Duodenal mucosa (tissue), 2 donors: ENCODE measurements at regions not wholly inside any gene's neighbourhood (a gene's known extent, or its start where the extent isn't known, plus 50 kb on each side); places are given as distances from the start of the nearest gene placed in this dataset.
"Not testable (repeated sequence)": the region's sequence is repeated elsewhere in the genome, so short reads cannot be mapped to it uniquely, and the experiment has no call there.

Source experiments
- H3K27ac ChIP-seq: one replicate; pipeline ENCODE4 v1.7.0; 2013; ENCODE audit warnings: low read depth, low read length
- H3K27me3 ChIP-seq, 2 donors: one replicate each; pipeline ENCODE4 v1.7.0; 2013; ENCODE audit warnings: low read length in 2 of 2, control low read depth in 1 of 2; ENCODE audit not compliant: insufficient read depth in 2 of 2, control insufficient read depth in 1 of 2
- H3K36me3 ChIP-seq, 2 donors: one replicate each; pipeline ENCODE4 v1.7.0; 2013; ENCODE audit warnings: low read length in 2 of 2, control low read depth in 1 of 2; ENCODE audit not compliant: insufficient read depth in 2 of 2, control insufficient read depth in 1 of 2
- H3K4me1 ChIP-seq, 2 donors: one replicate each; pipeline ENCODE4 v1.7.0; 2013; ENCODE audit warnings: low read length in 2 of 2, control low read depth in 1 of 2; ENCODE audit not compliant: insufficient read depth in 2 of 2, control insufficient read depth in 1 of 2
- H3K4me3 ChIP-seq, 2 donors: one replicate each; pipeline ENCODE4 v1.7.0; 2013; ENCODE audit warnings: low read length in 2 of 2, low read depth in 1 of 2
- H3K9ac ChIP-seq, 2 donors: one replicate each; pipeline ENCODE4 v1.7.0; 2013; ENCODE audit warnings: low read length in 2 of 2, low read depth in 1 of 2
- H3K9me3 ChIP-seq, 2 donors: one replicate each; pipeline ENCODE4 v1.7.0; 2013; ENCODE audit warnings: low read length in 2 of 2, control low read depth in 1 of 2; ENCODE audit not compliant: control insufficient read depth in 1 of 2

DNA sequence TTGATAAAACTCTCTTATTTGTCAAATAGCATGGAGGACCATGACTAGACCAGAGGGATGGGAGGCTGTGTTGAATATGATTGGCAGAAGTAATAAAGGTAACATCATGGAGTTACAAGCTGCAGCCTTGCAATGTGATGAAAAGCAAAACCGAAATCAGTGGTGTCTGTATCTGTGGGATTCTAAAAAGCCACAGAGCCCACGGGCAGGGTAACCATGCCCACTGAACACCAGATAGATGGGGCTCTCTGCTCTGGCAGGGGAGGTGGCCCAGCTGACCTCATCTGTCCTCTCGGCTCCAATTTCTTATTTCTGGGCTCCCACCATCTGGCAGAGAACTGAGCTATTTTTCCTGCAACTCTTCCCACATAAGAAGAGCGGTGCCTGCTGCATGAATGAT, 1072.2 kb downstream of the GATA3 start:
- Histone ChIP-seq H3K4me3 (no peak overlapping the region), H3K9me3 (peaks cover 0 to 1% of the 10 kb centered on the region in 2 donors), H3K27ac (no peak overlapping the region), H3K36me3 (no peaks in the 10 kb centered on the region), H3K27me3 (no peaks in the 10 kb centered on the region), H3K4me1 (no peaks in the 10 kb centered on the region), H3K9ac (no peak overlapping the region)

- Histone ChIP-seq H3K4me3 (no peak overlapping the region), H3K9ac (no peak overlapping the region), H3K27me3 (no peaks in the 10 kb centered on the region), H3K27ac (no peak overlapping the region), H3K4me1 (no peaks in the 10 kb centered on the region), H3K36me3 (no peaks in the 10 kb centered on the region), H3K9me3 (no peaks in the 10 kb centered on the region)
Observed at GRCh38 chr10:9137368-9137767, 1082.9 kb downstream of the GATA3 start.

DNA sequence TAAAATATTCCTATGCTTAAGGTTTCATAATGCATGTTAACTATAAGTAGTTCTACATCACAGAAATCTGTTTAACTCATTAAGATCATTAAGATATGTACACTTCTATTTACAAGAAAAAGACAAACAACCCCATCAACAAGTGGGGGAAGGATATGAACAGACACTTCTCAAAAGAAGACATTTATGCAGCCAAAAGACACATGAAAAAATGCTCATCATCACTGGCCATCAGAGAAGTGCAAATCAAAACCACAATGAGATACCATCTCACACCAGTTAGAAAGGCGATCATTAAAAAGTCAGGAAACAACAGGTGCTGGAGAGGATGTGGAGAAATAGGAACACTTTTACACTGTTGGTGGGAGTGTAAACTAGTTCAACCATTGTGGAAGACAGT, 1084.3 kb downstream of the GATA3 start:
- not testable (repeated sequence) for H3K4me3 ChIP-seq, H3K27me3 ChIP-seq

GRCh38 chr10:9140373-9140772, 1085.9 kb downstream of the GATA3 start:
- Histone ChIP-seq H3K4me3 (no peak overlapping the region), H3K9me3 (no peaks in the 10 kb centered on the region), H3K9ac (no peak overlapping the region), H3K27me3 (no peaks in the 10 kb centered on the region), H3K36me3 (no peaks in the 10 kb centered on the region), H3K27ac (no peak overlapping the region), H3K4me1 (no peaks in the 10 kb centered on the region)

More for the DNA sequence above, 1084.3 kb downstream of the GATA3 start:
- not testable (repeated sequence) for H3K36me3 ChIP-seq, H3K9ac ChIP-seq, H3K4me1 ChIP-seq, H3K9me3 ChIP-seq, H3K27ac ChIP-seq

GRCh38 chr10:9147475-9147874, 1093.0 kb downstream of the GATA3 start:
- Histone ChIP-seq H3K27ac (no peak overlapping the region), H3K27me3 (no peaks in the 10 kb centered on the region), H3K4me3 (no peak overlapping the region), H3K4me1 (no peaks in the 10 kb centered on the region), H3K36me3 (no peaks in the 10 kb centered on the region), H3K9ac (no peak overlapping the region), H3K9me3 (no peaks in the 10 kb centered on the region)

DNA sequence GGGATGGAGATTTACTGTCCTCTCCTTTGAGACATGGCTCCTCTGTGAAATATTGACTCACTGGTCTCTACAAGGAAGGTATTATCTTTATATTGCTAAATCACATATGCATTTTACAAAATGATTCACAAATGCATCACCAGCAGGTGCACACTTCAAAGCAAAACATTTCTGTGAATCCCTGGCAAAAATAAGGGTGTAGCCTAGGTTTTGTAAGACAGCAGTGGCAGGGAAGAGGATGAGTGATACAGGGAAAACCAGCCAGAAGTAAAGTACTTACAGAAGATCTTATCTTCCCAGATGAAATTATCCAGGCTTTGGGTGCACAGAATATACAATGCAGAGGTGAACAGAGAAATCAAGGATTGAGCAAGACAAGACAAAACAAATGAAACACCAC, 1094.6 kb downstream of the GATA3 start:
- H3K4me1 ChIP-seq = no peaks in the 10 kb centered on the region
- H3K9ac ChIP-seq = no peak overlapping the region
- H3K27ac ChIP-seq = no peak overlapping the region
- H3K9me3 ChIP-seq = no peaks in the 10 kb centered on the region
- no peaks in the 10 kb centered on the region for H3K36me3 ChIP-seq
- no peaks in the 10 kb centered on the region for H3K27me3 ChIP-seq
- no peak overlapping the region for H3K4me3 ChIP-seq

DNA sequence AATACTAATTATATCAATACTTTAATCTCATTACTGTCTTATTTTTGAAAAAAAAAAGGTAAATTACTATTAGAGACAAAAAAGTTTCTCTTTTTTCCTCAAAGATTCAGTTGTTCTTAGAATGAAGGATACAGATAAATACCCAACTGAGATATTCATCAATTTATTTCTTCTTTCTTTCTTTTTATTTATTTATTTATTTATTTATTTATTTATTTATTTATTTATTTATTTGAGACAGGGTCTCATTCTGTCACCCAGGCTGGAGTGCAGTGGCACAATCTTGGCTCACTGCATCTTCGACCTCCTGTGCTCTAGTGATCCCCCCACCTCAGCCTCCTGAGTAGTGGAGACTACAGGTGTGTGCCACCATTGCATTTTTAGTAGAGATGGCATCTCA, 1098.6 kb downstream of the GATA3 start:
- not testable (repeated sequence) for H3K36me3 ChIP-seq, H3K4me1 ChIP-seq, H3K27me3 ChIP-seq, H3K9me3 ChIP-seq, H3K9ac ChIP-seq, H3K27ac ChIP-seq, H3K4me3 ChIP-seq

DNA sequence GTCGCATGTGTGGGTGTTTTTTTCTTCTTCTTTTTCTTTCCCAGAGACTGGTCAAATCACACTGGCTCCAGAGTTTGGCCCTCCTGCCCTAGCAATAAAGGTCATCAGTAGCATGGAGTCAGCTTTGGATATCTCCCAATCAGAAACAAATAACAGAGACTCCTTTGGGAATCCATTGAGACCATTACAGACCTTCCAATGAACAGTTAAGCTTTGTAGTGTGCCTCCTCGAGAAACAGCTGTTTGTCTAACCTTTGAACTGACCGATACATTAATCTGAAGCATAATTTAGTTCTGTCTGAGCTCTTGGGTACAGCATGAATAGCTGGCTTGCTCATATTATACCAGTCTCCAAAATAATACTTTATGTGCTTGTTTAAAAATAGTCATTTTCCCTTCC, 1103.2 kb downstream of the GATA3 start:
- Histone ChIP-seq H3K9me3 (peaks cover 2 to 6% of the 10 kb centered on the region in 2 donors), H3K4me1 (no peaks in the 10 kb centered on the region), H3K27me3 (no peaks in the 10 kb centered on the region), H3K9ac (no peak overlapping the region), H3K27ac (no peak overlapping the region), H3K4me3 (no peak overlapping the region), H3K36me3 (no peaks in the 10 kb centered on the region)

DNA sequence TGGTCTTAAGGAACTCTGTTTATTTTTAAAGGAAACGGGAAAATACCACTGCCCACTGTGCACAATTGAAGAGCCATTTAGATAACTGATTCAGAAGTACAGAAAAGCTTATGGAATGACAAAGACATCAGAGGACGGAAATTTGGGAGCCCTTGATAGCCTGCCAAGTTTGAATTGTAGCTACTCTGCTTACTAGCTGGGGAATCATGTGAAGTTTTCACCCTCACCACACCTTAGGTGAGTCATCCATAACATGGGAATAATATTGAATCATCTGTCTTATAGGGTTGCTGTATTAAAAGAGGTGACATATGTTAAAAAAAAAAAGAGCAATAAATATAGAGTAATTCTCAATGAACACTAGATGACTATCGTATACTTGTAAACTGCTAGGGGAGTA, 1104.2 kb downstream of the GATA3 start:
- Histone ChIP-seq H3K4me1 (no peaks in the 10 kb centered on the region), H3K36me3 (no peaks in the 10 kb centered on the region), H3K27ac (no peak overlapping the region), H3K4me3 (no peak overlapping the region), H3K9me3 (peaks cover 2 to 6% of the 10 kb centered on the region in 2 donors), H3K9ac (no peak overlapping the region), H3K27me3 (no peaks in the 10 kb centered on the region)

DNA sequence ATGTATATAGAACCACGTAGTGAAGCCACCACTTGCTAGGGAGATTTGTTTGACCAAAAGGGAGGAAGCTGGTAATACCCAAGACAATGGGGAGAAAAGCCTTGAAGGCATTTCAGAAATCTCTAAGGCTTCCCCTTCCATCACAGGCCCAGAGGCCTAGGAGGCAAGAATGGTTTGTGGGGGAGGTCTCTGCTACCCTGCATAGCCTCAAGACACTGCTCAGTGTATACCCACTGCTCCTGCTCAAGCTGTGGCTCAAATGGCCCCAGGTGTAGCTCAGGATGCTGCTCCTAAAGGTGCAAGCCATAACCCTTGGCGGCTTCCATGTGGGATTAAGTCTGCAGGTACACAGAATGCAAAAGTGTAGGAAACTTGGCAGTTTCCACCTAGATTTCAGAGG, 1105.8 kb downstream of the GATA3 start:
- Histone ChIP-seq H3K4me1 (no peaks in the 10 kb centered on the region), H3K9me3 (peaks cover 2 to 6% of the 10 kb centered on the region in 2 donors), H3K36me3 (no peaks in the 10 kb centered on the region), H3K27me3 (no peaks in the 10 kb centered on the region), H3K4me3 (no peak overlapping the region), H3K27ac (no peak overlapping the region), H3K9ac (no peak overlapping the region)

DNA sequence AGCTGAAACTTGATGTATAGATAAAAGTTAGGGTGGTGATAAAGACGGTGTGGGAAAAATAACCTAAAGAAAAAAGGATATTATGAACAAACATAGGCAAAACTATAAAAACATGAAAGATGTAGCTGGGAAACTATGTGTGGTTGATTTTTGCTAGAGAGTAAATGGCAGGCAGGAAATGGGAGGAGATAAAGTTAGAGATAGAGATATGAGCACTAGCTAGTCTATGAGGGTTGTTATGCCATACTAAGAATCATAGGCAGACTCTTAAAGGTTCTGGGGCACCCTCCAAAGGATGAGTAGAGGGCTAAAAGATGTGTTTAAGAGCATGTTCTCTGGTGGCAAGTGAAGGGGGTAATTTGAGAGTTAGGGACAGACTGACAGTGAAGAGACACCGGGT, 1109.2 kb downstream of the GATA3 start:
- Histone ChIP-seq H3K9ac (no peak overlapping the region), H3K27ac (no peak overlapping the region), H3K4me1 (no peaks in the 10 kb centered on the region), H3K36me3 (no peaks in the 10 kb centered on the region), H3K9me3 (peaks cover 0 to 2% of the 10 kb centered on the region in 2 donors), H3K27me3 (no peaks in the 10 kb centered on the region), H3K4me3 (no peak overlapping the region)
